Astrocyte (in vitro differentiated cells and primary cell): ENCODE measurements at regions not wholly inside any gene's neighbourhood (a gene's known extent, or its start where the extent isn't known, plus 50 kb on each side); places are given as distances from the start of the nearest gene placed in this dataset.

Experiments
- EZH2 ChIP-seq: IDR thresholded peaks from 2 replicates; pipeline ENCODE4 v1.6.1; 2012; ENCODE audit warnings: mild to moderate bottlenecking, low read length, inconsistent platforms; ENCODE audit not compliant: insufficient read depth
- TF ChIP-seq, protein P1 (sequence below): IDR thresholded peaks from 2 replicates; pipeline ENCODE4 v1.5.1; 2011; ENCODE audit warnings: low read depth, mild to moderate bottlenecking, inconsistent platforms, low read length, moderate library complexity; ENCODE audit not compliant: insufficient read depth

DNA sequence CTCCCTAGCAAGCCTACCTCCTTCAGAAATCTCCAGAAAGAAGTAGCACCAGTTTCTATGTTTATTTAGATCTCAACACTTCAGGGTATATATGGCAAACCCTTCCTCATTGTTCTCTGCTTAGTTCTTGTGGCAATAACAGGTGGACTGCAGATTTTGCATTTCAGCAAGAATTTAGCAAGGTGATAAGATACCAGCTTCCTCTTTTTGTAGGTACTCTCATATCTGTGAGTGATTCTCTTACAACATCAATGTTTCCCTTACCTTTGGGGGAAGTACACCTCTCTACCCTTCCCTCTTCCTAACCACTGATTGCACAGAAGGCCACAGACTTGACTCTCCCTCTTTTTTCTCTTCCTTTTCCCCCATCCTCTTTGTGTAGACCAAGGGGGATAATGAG, 230.9 kb upstream of the SESN3 start:
- TF ChIP-seq, protein P1, sequence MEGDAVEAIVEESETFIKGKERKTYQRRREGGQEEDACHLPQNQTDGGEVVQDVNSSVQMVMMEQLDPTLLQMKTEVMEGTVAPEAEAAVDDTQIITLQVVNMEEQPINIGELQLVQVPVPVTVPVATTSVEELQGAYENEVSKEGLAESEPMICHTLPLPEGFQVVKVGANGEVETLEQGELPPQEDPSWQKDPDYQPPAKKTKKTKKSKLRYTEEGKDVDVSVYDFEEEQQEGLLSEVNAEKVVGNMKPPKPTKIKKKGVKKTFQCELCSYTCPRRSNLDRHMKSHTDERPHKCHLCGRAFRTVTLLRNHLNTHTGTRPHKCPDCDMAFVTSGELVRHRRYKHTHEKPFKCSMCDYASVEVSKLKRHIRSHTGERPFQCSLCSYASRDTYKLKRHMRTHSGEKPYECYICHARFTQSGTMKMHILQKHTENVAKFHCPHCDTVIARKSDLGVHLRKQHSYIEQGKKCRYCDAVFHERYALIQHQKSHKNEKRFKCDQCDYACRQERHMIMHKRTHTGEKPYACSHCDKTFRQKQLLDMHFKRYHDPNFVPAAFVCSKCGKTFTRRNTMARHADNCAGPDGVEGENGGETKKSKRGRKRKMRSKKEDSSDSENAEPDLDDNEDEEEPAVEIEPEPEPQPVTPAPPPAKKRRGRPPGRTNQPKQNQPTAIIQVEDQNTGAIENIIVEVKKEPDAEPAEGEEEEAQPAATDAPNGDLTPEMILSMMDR, result no peak
- no peak for TF ChIP-seq EZH2
